Activated CD8-positive, alpha-beta T cell treated with anti-CD3 and anti-CD28 coated beads, Interleukin-2, amount 10 ng/mL, durations not matched to agents 7 days and 5 days (primary cell): ENCODE measurements at regions not wholly inside any gene's neighbourhood (a gene's known extent, or its start where the extent isn't known, plus 50 kb on each side); places are given as distances from the start of the nearest gene placed in this dataset.

Experiments
- ATAC-seq: fragments of 150-1000 bp; cut with Tn5 transposase; one replicate; pipeline ENCODE4 v1.10.0; 2021; ENCODE audit warnings: moderate library complexity
- CTCF ChIA-PET: fragments of 350-600 bp; sonication (Branson Sonifier 250); formaldehyde crosslinking; loops from one replicate; lab custom pipeline; 2021; ENCODE audit warnings: antibody characterized with exemption; lab: Charles Lee
- POLR2A ChIA-PET: fragments of 350-600 bp; sonication (Branson Sonifier 250); formaldehyde crosslinking; loops from one replicate; lab custom pipeline; 2021; ENCODE audit warnings: antibody characterized with exemption; lab: Charles Lee
- DNase-seq: peaks from one replicate; pipeline ENCODE4 v3.0.0-alpha.2; 2020
- H3K27ac Mint-ChIP-seq: one replicate; pipeline ENCODE4 v1.8.0; 2021; ENCODE audit warnings: mild to moderate bottlenecking, mixed read lengths
- H3K27me3 Mint-ChIP-seq: one replicate; pipeline ENCODE4 v1.8.0; 2021; ENCODE audit warnings: low read depth, mixed read lengths
- H3K36me3 Mint-ChIP-seq: one replicate; pipeline ENCODE4 v1.8.0; 2021; ENCODE audit warnings: low read depth, mixed read lengths
- H3K4me1 Mint-ChIP-seq: one replicate; pipeline ENCODE4 v1.8.0; 2021; ENCODE audit warnings: low read depth, mixed read lengths
- H3K4me3 Mint-ChIP-seq: one replicate; pipeline ENCODE4 v1.8.0; 2021; ENCODE audit warnings: mild to moderate bottlenecking, mixed read lengths
- H3K9me3 Mint-ChIP-seq: one replicate; pipeline ENCODE4 v1.8.0; 2022; ENCODE audit warnings: mixed read lengths; ENCODE audit not compliant: insufficient read depth

DNA sequence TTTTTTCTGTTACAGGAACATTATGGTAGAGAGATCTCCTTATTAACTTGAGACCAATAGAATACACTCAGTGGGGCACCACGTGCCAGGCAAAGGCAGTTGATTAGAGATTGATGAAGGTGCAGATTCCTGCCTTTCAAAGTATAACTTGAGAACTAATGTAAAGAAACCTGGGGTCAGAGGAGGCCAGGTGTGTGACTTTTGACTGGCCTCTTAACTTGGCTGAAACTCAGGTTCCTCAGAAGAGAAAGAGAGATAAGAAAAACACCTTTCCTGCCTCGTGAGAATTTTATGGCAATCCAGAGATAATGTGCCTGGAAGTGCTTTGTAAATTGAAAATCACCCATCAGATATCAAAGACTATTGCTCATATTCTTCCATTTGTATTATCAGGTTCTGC, 110.7 kb upstream of the GZMB start:
- Mint-ChIP-seq H3K27ac (no peak overlapping the region), H3K27me3 (peaks cover 16% of the 10 kb centered on the region), H3K4me3 (no peak overlapping the region), H3K9me3 (no peaks in the 10 kb centered on the region), H3K36me3 (no peaks in the 10 kb centered on the region), H3K4me1 (no peaks in the 10 kb centered on the region)
- CTCF ChIA-PET: no interaction called here
- ATAC-seq: no peak
- DNase-seq: no peak
- POLR2A ChIA-PET: no interaction called here

DNA sequence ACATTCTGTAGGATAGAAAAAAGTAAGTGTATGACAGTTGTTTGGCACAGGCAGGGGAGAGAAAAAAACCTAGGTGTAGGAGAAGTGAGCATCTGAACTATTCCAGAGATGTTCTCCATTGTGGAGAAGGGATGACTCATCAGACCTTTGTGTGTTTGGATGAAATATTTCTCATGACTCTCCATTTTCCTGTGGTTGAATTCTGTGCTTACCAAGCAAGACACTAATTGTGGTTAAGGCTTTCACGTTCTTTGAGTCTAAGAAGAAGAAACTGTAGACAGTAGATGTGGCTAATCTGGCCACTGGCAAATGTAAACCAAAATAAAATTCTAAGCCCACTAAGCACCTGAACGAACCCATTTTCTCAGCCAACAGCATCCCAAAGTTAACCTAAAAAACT, 107.9 kb upstream of the GZMB start:
- no peak for ATAC-seq
- DNase-seq: no peak
- no peaks in the 10 kb centered on the region for H3K36me3 Mint-ChIP-seq
- POLR2A ChIA-PET: interaction anchor here (0.5 kb wide), 1 partner anchor 68 kb away, joined by 3 read pairs; no protein-coding TSS in a partner anchor
- no peak overlapping the region for H3K27ac Mint-ChIP-seq
- CTCF ChIA-PET: no interaction called here
- peaks cover 16% of the 10 kb centered on the region for H3K27me3 Mint-ChIP-seq
- H3K4me1 Mint-ChIP-seq: no peaks in the 10 kb centered on the region
- H3K4me3 Mint-ChIP-seq: no peak overlapping the region
- no peaks in the 10 kb centered on the region for H3K9me3 Mint-ChIP-seq

GRCh38 chr14:24735984-24736630, 102.1 kb upstream of the GZMB start:
- Mint-ChIP-seq H3K4me3 (no peak overlapping the region), H3K27me3 (peaks cover 19% of the 10 kb centered on the region), H3K27ac (no peak overlapping the region), H3K36me3 (no peaks in the 10 kb centered on the region), H3K9me3 (peaks cover 3% of the 10 kb centered on the region), H3K4me1 (no peaks in the 10 kb centered on the region)
- DNase-seq (no peak), ATAC-seq (no peak)
- POLR2A ChIA-PET: no interaction called here
- CTCF ChIA-PET: interaction anchor here (1.5 kb wide), 1 partner anchor 26 kb away, joined by 4 read pairs; no protein-coding TSS in a partner anchor

DNA sequence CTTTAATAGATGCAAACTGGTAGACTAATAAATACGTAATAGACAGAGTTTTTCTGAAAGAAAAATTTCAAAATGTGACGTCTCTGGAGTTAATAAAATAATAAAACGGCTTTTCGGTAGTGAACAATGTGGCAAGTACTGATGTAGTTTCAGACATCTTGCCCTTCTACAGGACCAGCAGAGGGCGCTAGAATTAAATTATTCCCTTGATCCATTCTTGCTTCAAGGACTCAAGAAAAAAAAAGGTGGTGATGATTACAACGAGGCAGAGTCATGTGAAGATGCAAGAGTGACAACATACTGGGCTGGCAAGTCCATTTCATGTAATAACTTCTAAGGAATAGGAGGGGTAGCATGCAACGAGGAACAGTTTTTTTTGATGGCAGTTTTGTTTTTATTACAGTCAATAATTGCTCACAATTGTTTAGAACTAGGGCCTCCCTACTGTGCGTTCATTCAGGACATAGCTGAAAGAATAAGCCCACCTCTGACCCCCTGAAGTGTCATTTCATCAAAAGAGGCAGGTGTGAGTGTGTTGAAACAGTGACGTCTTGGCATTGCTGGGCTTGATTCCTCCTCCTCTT, 101.0 kb upstream of the GZMB start:
- H3K27me3 Mint-ChIP-seq: peaks cover 24% of the 10 kb centered on the region
- no peaks in the 10 kb centered on the region for H3K4me1 Mint-ChIP-seq
- ATAC-seq (no peak), DNase-seq (peak; percentile 64)
- ChIA-PET POLR2A (no interaction called here), CTCF (interaction anchor here (0.6 to 1.5 kb wide), 6 partner anchors 14 to 434 kb away, joined by 3 to 6 read pairs (median 3); no protein-coding TSS in a partner anchor)
- peaks cover 3% of the 10 kb centered on the region for H3K9me3 Mint-ChIP-seq
- H3K4me3 Mint-ChIP-seq: no peak overlapping the region
- H3K27ac Mint-ChIP-seq: no peak overlapping the region
- H3K36me3 Mint-ChIP-seq: no peaks in the 10 kb centered on the region

- ChIA-PET POLR2A (no interaction called here), CTCF (no interaction called here)
- no peak for ATAC-seq
- H3K4me3 Mint-ChIP-seq: no peak overlapping the region
- peaks cover 11% of the 10 kb centered on the region for H3K4me1 Mint-ChIP-seq
- H3K27me3 Mint-ChIP-seq: peaks cover 37% of the 10 kb centered on the region
- peaks cover 7% of the 10 kb centered on the region for H3K9me3 Mint-ChIP-seq
- no peak overlapping the region for H3K27ac Mint-ChIP-seq
- DNase-seq: no peak
- no peaks in the 10 kb centered on the region for H3K36me3 Mint-ChIP-seq
Measured at GRCh38 chr14:24726480-24726879, 92.5 kb upstream of the GZMB start.

DNA sequence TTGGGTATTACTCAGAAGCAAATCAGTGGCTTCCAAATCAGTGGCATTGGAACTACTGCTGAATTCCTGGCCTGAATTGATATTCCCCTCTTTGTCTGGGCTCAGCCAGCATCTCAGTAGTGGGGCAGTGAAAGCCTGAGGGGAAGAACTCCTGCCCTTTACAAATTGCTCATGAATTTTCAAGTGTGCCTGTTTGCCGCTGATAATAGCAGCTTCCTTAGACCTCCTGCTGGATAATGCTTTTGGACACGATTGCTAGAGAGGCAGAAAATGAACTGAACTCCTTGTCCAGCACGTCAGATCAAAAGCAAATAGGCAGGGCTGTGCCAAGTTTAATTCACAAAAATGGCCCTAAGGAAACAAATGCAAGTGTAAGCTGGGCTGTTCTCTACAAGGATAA, 91.3 kb upstream of the GZMB start:
- H3K4me3 Mint-ChIP-seq: no peak overlapping the region
- POLR2A ChIA-PET: no interaction called here
- CTCF ChIA-PET: interaction anchor here (4.9 kb wide), 1 partner anchor 15 kb away, joined by 26 read pairs; no protein-coding TSS in a partner anchor
- H3K36me3 Mint-ChIP-seq: no peaks in the 10 kb centered on the region
- no peak overlapping the region for H3K27ac Mint-ChIP-seq
- H3K27me3 Mint-ChIP-seq: peaks cover 39% of the 10 kb centered on the region
- peaks cover 11% of the 10 kb centered on the region for H3K4me1 Mint-ChIP-seq
- no peak for ATAC-seq
- no peak for DNase-seq
- peaks cover 5% of the 10 kb centered on the region for H3K9me3 Mint-ChIP-seq

- Mint-ChIP-seq H3K36me3 (no peaks in the 10 kb centered on the region), H3K27ac (no peak overlapping the region), H3K27me3 (peaks cover 43% of the 10 kb centered on the region), H3K4me1 (no peaks in the 10 kb centered on the region), H3K9me3 (no peaks in the 10 kb centered on the region), H3K4me3 (no peak overlapping the region)
- POLR2A ChIA-PET: no interaction called here
- no peak for DNase-seq
- ATAC-seq: no peak
- CTCF ChIA-PET: interaction anchor here (4.9 kb wide), 1 partner anchor 11 kb away, joined by 26 read pairs; no protein-coding TSS in a partner anchor
Measured at GRCh38 chr14:24721775-24722174, 87.8 kb upstream of the GZMB start.

DNA sequence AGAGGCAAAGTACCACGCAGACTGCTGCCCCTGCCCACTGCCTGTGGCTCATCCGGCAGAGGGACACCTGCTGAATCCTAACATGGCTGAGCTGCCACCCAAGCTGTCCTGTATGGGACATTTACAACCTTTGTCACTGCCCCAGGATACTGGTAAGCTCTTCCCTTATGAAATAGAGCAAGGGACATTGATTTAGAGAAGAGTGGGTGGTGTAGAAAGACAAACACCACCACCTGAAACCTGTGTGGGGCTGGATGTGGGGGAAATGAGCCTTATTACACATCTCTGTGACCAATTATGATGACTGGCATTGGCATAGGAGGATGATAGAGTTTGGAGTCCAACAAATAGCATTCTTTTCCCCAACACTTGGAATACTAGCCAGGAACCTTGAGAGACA, 81.2 kb upstream of the GZMB start:
- no peak for DNase-seq
- no peak for ATAC-seq
- no peaks in the 10 kb centered on the region for H3K36me3 Mint-ChIP-seq
- peaks cover 32% of the 10 kb centered on the region for H3K27me3 Mint-ChIP-seq
- CTCF ChIA-PET: interaction anchor here (1.5 kb wide), 1 partner anchor 81 kb away, joined by 3 read pairs; the partner anchor contains the start of gene GZMB
- no peaks in the 10 kb centered on the region for H3K9me3 Mint-ChIP-seq
- POLR2A ChIA-PET: no interaction called here
- H3K4me3 Mint-ChIP-seq: no peak overlapping the region
- no peak overlapping the region for H3K27ac Mint-ChIP-seq
- peaks cover 9% of the 10 kb centered on the region for H3K4me1 Mint-ChIP-seq

DNA sequence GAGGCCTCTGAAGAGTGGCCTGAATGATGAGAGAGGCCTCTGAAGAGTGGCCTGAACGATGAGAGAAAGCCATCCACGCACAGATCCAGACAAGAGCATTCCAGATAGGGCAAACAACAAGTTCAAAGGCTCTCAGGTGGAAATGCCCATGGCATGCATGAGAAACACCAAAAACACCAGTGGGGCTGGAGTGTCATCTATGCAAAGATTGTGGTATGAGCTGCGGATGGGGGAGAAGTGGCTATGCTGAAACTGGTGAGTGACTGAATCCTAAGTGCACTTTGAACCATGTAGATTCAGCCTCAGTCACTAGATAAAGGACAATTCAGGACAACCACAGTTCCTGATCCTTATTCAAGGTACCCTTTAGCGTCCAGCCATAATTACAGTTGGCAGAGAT, 79.4 kb upstream of the GZMB start:
- ATAC-seq (no peak), DNase-seq (no peak)
- Mint-ChIP-seq H3K9me3 (no peaks in the 10 kb centered on the region), H3K4me1 (peaks cover 13% of the 10 kb centered on the region), H3K27me3 (peaks cover 30% of the 10 kb centered on the region), H3K36me3 (no peaks in the 10 kb centered on the region), H3K27ac (no peak overlapping the region), H3K4me3 (no peak overlapping the region)
- POLR2A ChIA-PET: no interaction called here
- CTCF ChIA-PET: interaction anchor here (0.8 to 5.9 kb wide), 3 partner anchors 22 to 108 kb away, joined by 3 to 87 read pairs (median 42); no protein-coding TSS in a partner anchor

DNA sequence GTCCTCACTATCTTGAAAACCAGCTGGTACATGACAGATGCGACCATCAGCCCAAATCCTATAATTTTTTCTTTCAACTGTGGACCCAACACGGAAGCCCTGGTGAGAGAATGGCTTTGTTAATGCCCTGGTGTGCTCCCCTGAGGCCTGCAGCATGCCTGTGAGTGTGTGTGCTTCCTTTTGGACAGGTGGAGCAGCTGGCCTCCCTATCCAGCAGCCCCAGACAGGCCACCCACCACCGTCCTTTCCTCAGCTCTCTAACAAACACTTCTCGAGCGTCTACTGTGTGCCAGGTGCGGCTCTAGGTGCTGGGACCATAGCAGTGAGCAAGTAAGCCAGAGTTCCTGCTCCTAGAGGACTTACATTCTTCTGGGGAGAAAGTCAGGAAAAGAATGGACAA, 78.9 kb upstream of the GZMB start:
- POLR2A ChIA-PET: no interaction called here

GRCh38 chr14:24712374-24712773, 78.4 kb upstream of the GZMB start:
- no peaks in the 10 kb centered on the region for H3K9me3 Mint-ChIP-seq
- H3K36me3 Mint-ChIP-seq: no peaks in the 10 kb centered on the region
- no peak overlapping the region for H3K27ac Mint-ChIP-seq
- peaks cover 13% of the 10 kb centered on the region for H3K4me1 Mint-ChIP-seq
- ChIA-PET CTCF (interaction anchor here (1.2 to 5.9 kb wide), 7 partner anchors 11 to 420 kb away, joined by 3 to 87 read pairs (median 34); no protein-coding TSS in a partner anchor), POLR2A (no interaction called here)
- no peak overlapping the region for H3K4me3 Mint-ChIP-seq
- peaks cover 27% of the 10 kb centered on the region for H3K27me3 Mint-ChIP-seq
- ATAC-seq (no peak), DNase-seq (no peak)

More for the DNA sequence above, 78.9 kb upstream of the GZMB start:
- no peak for ATAC-seq
- Mint-ChIP-seq H3K27ac (no peak overlapping the region), H3K9me3 (no peaks in the 10 kb centered on the region), H3K4me1 (peaks cover 13% of the 10 kb centered on the region), H3K27me3 (peaks cover 28% of the 10 kb centered on the region), H3K4me3 (no peak overlapping the region), H3K36me3 (no peaks in the 10 kb centered on the region)
- DNase-seq: no peak
- CTCF ChIA-PET: interaction anchor here (4.1 to 5.9 kb wide), 3 partner anchors 22 to 419 kb away, joined by 34 to 87 read pairs (median 42); no protein-coding TSS in a partner anchor
